Activated naive CD8-positive, alpha-beta T cell (primary cell): ENCODE measurements at regions not wholly inside any gene's neighbourhood (a gene's known extent, or its start where the extent isn't known, plus 50 kb on each side); places are given as distances from the start of the nearest gene placed in this dataset.

ENCODE experiments used
- H3K27ac Mint-ChIP-seq: one replicate; pipeline ENCODE4 v1.8.0; 2021; ENCODE audit warnings: mixed read lengths
- H3K27me3 Mint-ChIP-seq: one replicate; pipeline ENCODE4 v1.8.0; 2021; ENCODE audit warnings: mixed read lengths
- H3K36me3 Mint-ChIP-seq: one replicate; pipeline ENCODE4 v1.8.0; 2021; ENCODE audit warnings: mixed read lengths
- H3K4me1 Mint-ChIP-seq: one replicate; pipeline ENCODE4 v1.8.0; 2021; ENCODE audit warnings: low read depth, mixed read lengths
- H3K4me3 Mint-ChIP-seq: one replicate; pipeline ENCODE4 v1.8.0; 2021; ENCODE audit warnings: mild to moderate bottlenecking, mixed read lengths
- H3K9me3 Mint-ChIP-seq: one replicate; pipeline ENCODE4 v1.8.0; 2021; ENCODE audit warnings: low read depth, mixed read lengths

GRCh38 chr6:88490195-88490907 lies 324.2 kb upstream of the CNR1 start:
- Mint-ChIP-seq H3K4me1 (no peaks in the 10 kb centered on the region), H3K4me3 (no peak overlapping the region), H3K27me3 (peaks cover 2% of the 10 kb centered on the region), H3K9me3 (no peaks in the 10 kb centered on the region), H3K36me3 (no peaks in the 10 kb centered on the region), H3K27ac (no peak overlapping the region)

- H3K4me3 Mint-ChIP-seq, result no peak overlapping the region
Observed at GRCh38 chr6:88483424-88483823, 317.3 kb upstream of the CNR1 start.

GRCh38 chr6:88482465-88482864 lies 316.3 kb upstream of the CNR1 start:
- no peak overlapping the region for H3K27ac Mint-ChIP-seq
- no peak overlapping the region for H3K4me3 Mint-ChIP-seq
- peaks cover 9% of the 10 kb centered on the region for H3K9me3 Mint-ChIP-seq
- H3K4me1 Mint-ChIP-seq, result no peaks in the 10 kb centered on the region
- peaks cover 3% of the 10 kb centered on the region for H3K27me3 Mint-ChIP-seq
- no peaks in the 10 kb centered on the region for H3K36me3 Mint-ChIP-seq

More at GRCh38 chr6:88483424-88483823, 317.3 kb upstream of the CNR1 start:
- peaks cover 9% of the 10 kb centered on the region for H3K9me3 Mint-ChIP-seq
- peaks cover 3% of the 10 kb centered on the region for H3K27me3 Mint-ChIP-seq
- no peaks in the 10 kb centered on the region for H3K36me3 Mint-ChIP-seq
- H3K27ac Mint-ChIP-seq, result no peak overlapping the region
- no peaks in the 10 kb centered on the region for H3K4me1 Mint-ChIP-seq

- Mint-ChIP-seq H3K4me3 (no peak overlapping the region), H3K4me1 (no peaks in the 10 kb centered on the region), H3K27ac (no peak overlapping the region), H3K36me3 (no peaks in the 10 kb centered on the region), H3K27me3 (peaks cover 3% of the 10 kb centered on the region), H3K9me3 (peaks cover 9% of the 10 kb centered on the region)
Observed at GRCh38 chr6:88481519-88481918, 315.4 kb upstream of the CNR1 start.

GRCh38 chr6:88480816-88481215 lies 314.7 kb upstream of the CNR1 start:
- H3K9me3 Mint-ChIP-seq, result peaks cover 9% of the 10 kb centered on the region
- H3K36me3 Mint-ChIP-seq, result no peaks in the 10 kb centered on the region
- no peaks in the 10 kb centered on the region for H3K4me1 Mint-ChIP-seq
- H3K4me3 Mint-ChIP-seq, result no peak overlapping the region
- H3K27ac Mint-ChIP-seq, result no peak overlapping the region
- peaks cover 5% of the 10 kb centered on the region for H3K27me3 Mint-ChIP-seq

- H3K9me3 Mint-ChIP-seq, result no peaks in the 10 kb centered on the region
- H3K27ac Mint-ChIP-seq, result no peak overlapping the region
- H3K4me3 Mint-ChIP-seq, result no peak overlapping the region
- no peaks in the 10 kb centered on the region for H3K4me1 Mint-ChIP-seq
- no peaks in the 10 kb centered on the region for H3K36me3 Mint-ChIP-seq
- peaks cover 4% of the 10 kb centered on the region for H3K27me3 Mint-ChIP-seq
Observed at GRCh38 chr6:88477413-88477812, 311.3 kb upstream of the CNR1 start.

GRCh38 chr6:88476388-88476787 lies 310.2 kb upstream of the CNR1 start:
- H3K27me3 Mint-ChIP-seq, result peaks cover 4% of the 10 kb centered on the region
- no peaks in the 10 kb centered on the region for H3K36me3 Mint-ChIP-seq
- H3K9me3 Mint-ChIP-seq, result no peaks in the 10 kb centered on the region
- no peaks in the 10 kb centered on the region for H3K4me1 Mint-ChIP-seq
- H3K4me3 Mint-ChIP-seq, result no peak overlapping the region
- H3K27ac Mint-ChIP-seq, result no peak overlapping the region

GRCh38 chr6:88474720-88475119 lies 308.6 kb upstream of the CNR1 start:
- Mint-ChIP-seq H3K27me3 (peaks cover 4% of the 10 kb centered on the region), H3K4me1 (no peaks in the 10 kb centered on the region), H3K36me3 (no peaks in the 10 kb centered on the region), H3K4me3 (no peak overlapping the region), H3K27ac (no peak overlapping the region), H3K9me3 (no peaks in the 10 kb centered on the region)

GRCh38 chr6:88473589-88473988 lies 307.4 kb upstream of the CNR1 start:
- H3K4me3 Mint-ChIP-seq, result no peak overlapping the region
- no peaks in the 10 kb centered on the region for H3K4me1 Mint-ChIP-seq
- H3K27ac Mint-ChIP-seq, result no peak overlapping the region
- peaks cover 3% of the 10 kb centered on the region for H3K27me3 Mint-ChIP-seq
- no peaks in the 10 kb centered on the region for H3K36me3 Mint-ChIP-seq
- H3K9me3 Mint-ChIP-seq, result no peaks in the 10 kb centered on the region

- Mint-ChIP-seq H3K9me3 (no peaks in the 10 kb centered on the region), H3K36me3 (no peaks in the 10 kb centered on the region), H3K4me3 (no peak overlapping the region), H3K27ac (no peak overlapping the region), H3K4me1 (no peaks in the 10 kb centered on the region), H3K27me3 (peaks cover 5% of the 10 kb centered on the region)
Observed at GRCh38 chr6:88472851-88473525, 306.8 kb upstream of the CNR1 start.

GRCh38 chr6:88459643-88460042 lies 293.5 kb upstream of the CNR1 start:
- H3K27me3 Mint-ChIP-seq, result peaks cover 5% of the 10 kb centered on the region
- no peak overlapping the region for H3K4me3 Mint-ChIP-seq
- H3K27ac Mint-ChIP-seq, result no peak overlapping the region
- H3K9me3 Mint-ChIP-seq, result peaks cover 4% of the 10 kb centered on the region
- no peaks in the 10 kb centered on the region for H3K4me1 Mint-ChIP-seq
- H3K36me3 Mint-ChIP-seq, result no peaks in the 10 kb centered on the region

GRCh38 chr6:88459189-88459588 lies 293.0 kb upstream of the CNR1 start:
- H3K27ac Mint-ChIP-seq, result no peak overlapping the region
- H3K4me3 Mint-ChIP-seq, result no peak overlapping the region
- no peaks in the 10 kb centered on the region for H3K4me1 Mint-ChIP-seq
- no peaks in the 10 kb centered on the region for H3K36me3 Mint-ChIP-seq
- H3K9me3 Mint-ChIP-seq, result peaks cover 4% of the 10 kb centered on the region
- peaks cover 5% of the 10 kb centered on the region for H3K27me3 Mint-ChIP-seq

- peaks cover 4% of the 10 kb centered on the region for H3K9me3 Mint-ChIP-seq
- H3K27ac Mint-ChIP-seq, result no peak overlapping the region
- no peaks in the 10 kb centered on the region for H3K36me3 Mint-ChIP-seq
- no peaks in the 10 kb centered on the region for H3K4me1 Mint-ChIP-seq
- peaks cover 5% of the 10 kb centered on the region for H3K27me3 Mint-ChIP-seq
- no peak overlapping the region for H3K4me3 Mint-ChIP-seq
Observed at GRCh38 chr6:88458662-88459061, 292.5 kb upstream of the CNR1 start.

- no peak overlapping the region for H3K4me3 Mint-ChIP-seq
- H3K4me1 Mint-ChIP-seq, result no peaks in the 10 kb centered on the region
- no peaks in the 10 kb centered on the region for H3K9me3 Mint-ChIP-seq
- H3K27ac Mint-ChIP-seq, result no peak overlapping the region
- H3K36me3 Mint-ChIP-seq, result no peaks in the 10 kb centered on the region
- H3K27me3 Mint-ChIP-seq, result peaks cover 4% of the 10 kb centered on the region
Observed at GRCh38 chr6:88456221-88456859, 290.2 kb upstream of the CNR1 start.

- H3K9me3 Mint-ChIP-seq, result no peaks in the 10 kb centered on the region
- peaks cover 2% of the 10 kb centered on the region for H3K27me3 Mint-ChIP-seq
- H3K4me1 Mint-ChIP-seq, result no peaks in the 10 kb centered on the region
Observed at GRCh38 chr6:88455317-88455716, 289.2 kb upstream of the CNR1 start.

More at GRCh38 chr6:88455317-88455716, 289.2 kb upstream of the CNR1 start:
- H3K36me3 Mint-ChIP-seq, result no peaks in the 10 kb centered on the region
- no peak overlapping the region for H3K4me3 Mint-ChIP-seq
- H3K27ac Mint-ChIP-seq, result no peak overlapping the region
